GM12892 (cell line): ENCODE measurements at regions not wholly inside any gene's neighbourhood (a gene's known extent, or its start where the extent isn't known, plus 50 kb on each side); places are given as distances from the start of the nearest gene placed in this dataset.

Experiments
- POLR2A ChIP-seq: IDR thresholded peaks from 2 replicates; pipeline ENCODE4 v1.6.1; 2011; ENCODE audit warnings: low read depth, low read length, control low read depth
- POLR2AphosphoS5 ChIP-seq: IDR thresholded peaks from 2 replicates; pipeline ENCODE4 v1.6.1; 2011; ENCODE audit warnings: low read depth, low read length, control low read depth
- TAF1 ChIP-seq: IDR thresholded peaks from 2 replicates; pipeline ENCODE4 v1.6.1; 2011; ENCODE audit warnings: low read depth, mild to moderate bottlenecking, control low read depth, low read length, borderline replicate concordance

GRCh38 chr13:53197424-53197823 lies 168.8 kb downstream of the OLFM4 start:
- TF ChIP-seq POLR2A = no peak
- no peak for TF ChIP-seq POLR2AphosphoS5
- TF ChIP-seq TAF1 = no peak
